ENCODE measurements at regions not wholly inside any gene's neighbourhood (a gene's known extent, or its start where the extent isn't known, plus 50 kb on each side); places are given as distances from the start of the nearest gene placed in this dataset.
"Not testable (repeated sequence)": the region's sequence is repeated elsewhere in the genome, so short reads cannot be mapped to it uniquely, and the experiment has no call there.

GRCh38 chr4:66032571-66032970 lies 362.3 kb upstream of the EPHA5 start:
- no peak for DNase-seq (ENCODE audit: low spot score)

GRCh38 chr4:66028668-66029067 lies 358.4 kb upstream of the EPHA5 start:
- no peak for DNase-seq (ENCODE audit: low spot score)

DNA sequence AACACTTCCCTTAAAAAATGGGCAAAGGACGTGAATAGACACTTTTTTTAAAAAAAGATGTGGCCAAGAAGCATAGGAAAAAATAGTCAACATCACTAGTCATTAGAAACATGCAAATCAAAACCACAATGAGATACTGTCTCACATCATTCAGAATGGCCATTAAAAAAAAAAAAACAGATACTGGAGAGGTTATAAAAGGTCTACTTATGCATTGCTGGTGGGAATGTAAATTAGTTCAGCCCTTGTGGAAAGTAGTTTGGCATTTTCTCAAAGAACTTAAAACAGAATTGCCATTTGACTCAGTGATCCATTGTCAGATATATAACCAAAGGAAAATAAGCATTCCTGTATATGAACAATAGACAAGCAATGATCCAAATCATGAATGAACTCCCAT lies 352.8 kb upstream of the EPHA5 start:
- DNase-seq (ENCODE audit: low spot score), result no peak

DNA sequence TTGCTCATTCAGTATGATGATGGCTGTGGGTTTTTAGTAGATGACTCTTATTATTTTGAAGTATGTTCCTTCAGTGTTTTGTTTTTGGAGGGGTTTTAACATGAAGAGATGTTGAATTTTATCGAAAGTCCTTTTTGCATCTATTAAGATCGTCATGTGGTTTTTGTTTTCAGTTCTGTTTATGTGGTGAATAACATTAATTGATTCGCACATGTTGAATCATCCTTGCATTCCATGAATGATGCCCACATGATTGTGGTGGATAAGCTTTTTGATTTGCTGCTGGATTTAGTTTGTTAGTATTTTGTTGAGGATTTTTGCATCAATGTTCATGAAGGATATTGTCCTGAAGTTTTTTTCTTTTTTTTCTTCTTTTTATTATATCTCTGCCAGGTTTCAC lies 347.4 kb upstream of the EPHA5 start:
- no peak for DNase-seq (ENCODE audit: low spot score)

DNA sequence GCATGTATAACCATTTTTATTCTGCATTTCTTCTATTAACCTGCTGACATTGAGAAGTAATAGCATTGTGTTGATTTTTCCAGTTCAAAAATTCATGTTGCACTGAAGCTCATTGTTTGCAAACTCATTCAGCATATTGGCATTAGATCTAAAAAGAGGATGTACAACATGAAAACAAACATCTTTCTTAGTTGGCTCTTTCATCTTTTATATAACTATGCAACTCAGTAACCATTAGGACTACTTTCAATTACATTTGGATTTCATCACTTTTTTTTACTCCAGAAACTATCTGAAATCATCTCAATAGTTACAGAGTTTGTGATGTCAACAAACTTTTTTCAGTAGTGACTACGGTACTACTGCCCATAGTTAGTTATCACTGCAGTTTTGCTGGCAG lies 346.0 kb upstream of the EPHA5 start:
- DNase-seq (ENCODE audit: low spot score), result no peak

DNA sequence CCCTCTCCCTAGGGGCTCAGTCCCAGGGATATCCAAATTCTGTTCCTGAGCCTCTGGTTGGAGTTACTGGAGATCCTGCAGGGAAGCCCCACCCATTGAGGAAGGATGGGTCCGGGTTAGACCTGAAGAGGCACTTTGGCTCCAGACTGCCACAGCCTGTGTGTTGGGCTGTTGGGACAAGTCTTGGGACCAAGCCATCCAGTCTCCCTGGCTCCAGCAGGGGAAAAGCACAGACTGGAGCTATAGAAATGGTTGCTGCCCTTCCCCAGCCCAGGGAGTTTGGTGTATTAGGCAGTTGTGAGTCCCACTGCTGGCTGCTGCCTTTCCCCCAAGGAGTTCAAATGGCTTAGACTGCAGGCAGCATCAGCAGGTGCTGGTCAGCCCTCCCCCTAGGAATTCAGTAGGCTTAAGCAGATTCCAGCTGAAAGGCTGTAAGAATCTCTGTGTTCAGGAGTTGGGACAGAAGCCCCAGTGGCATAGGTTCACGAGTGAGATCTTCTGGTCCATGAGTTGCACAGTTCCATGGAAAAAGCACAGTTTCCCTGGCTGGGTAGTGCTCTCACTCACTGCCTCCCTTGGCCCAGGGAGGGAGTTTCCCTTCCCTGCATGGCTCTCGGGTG lies 344.0 kb upstream of the EPHA5 start:
- DNase-seq (ENCODE audit: low spot score), result no peak

GRCh38 chr4:66000510-66001117 lies 330.3 kb upstream of the EPHA5 start:
- no peak for DNase-seq (ENCODE audit: low spot score)

DNA sequence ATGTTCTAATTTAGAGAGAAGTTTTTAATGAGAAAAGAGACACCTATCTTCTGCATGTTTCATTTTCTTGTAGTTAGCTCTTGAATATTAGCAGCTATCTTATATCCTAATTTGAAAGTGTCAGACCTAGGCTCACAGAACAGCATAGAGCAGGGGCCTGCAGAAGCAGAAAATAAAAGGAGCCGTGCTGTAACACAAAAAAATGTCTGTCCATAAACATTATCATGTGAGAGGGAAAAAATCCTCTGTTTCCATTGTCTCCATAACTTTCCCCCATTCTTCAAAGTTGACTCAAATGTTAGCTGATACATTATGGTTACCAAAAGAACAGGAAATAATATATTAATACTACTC lies 329.2 kb upstream of the EPHA5 start:
- no peak for DNase-seq (ENCODE audit: low spot score)

DNA sequence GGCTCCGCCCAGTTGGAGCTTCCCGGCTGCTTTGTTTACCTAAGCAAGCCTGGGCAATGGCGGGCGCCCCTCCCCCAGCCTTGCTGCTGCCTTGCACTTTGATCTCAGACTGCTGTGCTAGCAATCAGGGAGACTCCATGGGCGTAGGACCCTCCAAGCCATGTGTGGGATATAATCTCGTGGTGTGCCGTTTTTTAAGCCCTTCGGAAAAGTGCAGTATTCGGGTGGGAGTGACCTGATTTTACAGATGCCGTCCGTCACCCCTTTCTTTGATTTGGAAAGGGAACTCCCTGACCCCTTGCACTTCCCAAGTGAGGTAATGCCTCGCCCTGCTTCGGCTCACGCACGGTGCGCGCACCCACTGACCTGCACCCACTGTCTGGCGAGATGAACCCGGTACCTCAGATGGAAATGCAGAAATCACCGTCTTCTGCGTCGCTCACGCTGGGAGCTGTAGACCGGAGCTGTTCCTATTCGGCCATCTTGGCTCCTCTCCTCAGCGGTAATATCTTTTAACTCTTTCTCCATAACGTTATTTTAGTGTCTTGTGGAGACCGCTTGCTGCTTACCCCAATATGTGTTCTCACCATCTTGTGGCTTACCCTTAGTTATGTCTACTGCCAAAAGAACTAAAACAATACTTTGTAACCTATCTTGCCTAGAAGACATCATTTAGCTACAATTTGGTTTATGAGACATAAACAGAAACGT lies 328.7 kb upstream of the EPHA5 start:
- not testable (repeated sequence) for DNase-seq (ENCODE audit: low spot score)

DNA sequence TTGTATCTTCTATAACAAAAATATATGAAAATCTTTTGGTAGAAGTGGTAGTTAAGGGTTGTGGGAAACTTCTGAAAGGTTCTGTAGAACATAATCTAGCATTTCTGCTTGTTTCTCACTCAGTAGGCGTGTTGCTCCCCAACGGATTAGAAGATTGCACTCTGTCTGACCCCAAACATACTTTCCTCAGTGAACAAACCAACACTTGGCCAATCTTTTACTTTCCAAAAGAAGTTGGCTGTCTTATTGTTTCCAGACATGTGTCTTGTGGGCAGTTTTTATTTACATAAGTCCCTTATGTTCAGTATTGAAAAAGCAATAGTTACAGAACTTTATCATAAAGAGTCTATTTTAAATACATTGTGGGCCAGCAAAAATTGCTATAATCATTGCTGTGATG lies 312.8 kb upstream of the EPHA5 start:
- DNase-seq (ENCODE audit: low spot score), result no peak

DNA sequence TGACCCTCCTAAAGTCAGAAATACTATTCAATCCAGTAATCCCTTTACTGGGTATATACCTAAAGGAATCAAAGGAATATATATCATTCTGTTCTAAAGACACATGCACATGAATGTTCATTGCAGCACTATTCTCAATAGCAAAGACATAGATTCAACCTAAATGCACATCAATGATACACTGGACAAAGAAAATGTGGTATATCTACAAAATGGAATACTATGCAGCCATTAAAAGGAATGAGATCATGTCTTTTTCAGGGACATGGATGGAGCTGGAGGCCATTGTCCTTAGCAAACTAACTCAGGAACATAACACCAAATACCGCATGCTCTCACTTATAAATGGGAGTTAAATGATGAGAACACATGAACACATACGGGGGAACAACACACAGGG lies 306.0 kb upstream of the EPHA5 start:
- DNase-seq (ENCODE audit: low spot score), result no peak

- no peak for DNase-seq (ENCODE audit: low spot score)
Measured at GRCh38 chr4:65973186-65973585, 302.9 kb upstream of the EPHA5 start.

GRCh38 chr4:65971686-65972085 lies 301.4 kb upstream of the EPHA5 start:
- DNase-seq (ENCODE audit: low spot score), result no peak

DNA sequence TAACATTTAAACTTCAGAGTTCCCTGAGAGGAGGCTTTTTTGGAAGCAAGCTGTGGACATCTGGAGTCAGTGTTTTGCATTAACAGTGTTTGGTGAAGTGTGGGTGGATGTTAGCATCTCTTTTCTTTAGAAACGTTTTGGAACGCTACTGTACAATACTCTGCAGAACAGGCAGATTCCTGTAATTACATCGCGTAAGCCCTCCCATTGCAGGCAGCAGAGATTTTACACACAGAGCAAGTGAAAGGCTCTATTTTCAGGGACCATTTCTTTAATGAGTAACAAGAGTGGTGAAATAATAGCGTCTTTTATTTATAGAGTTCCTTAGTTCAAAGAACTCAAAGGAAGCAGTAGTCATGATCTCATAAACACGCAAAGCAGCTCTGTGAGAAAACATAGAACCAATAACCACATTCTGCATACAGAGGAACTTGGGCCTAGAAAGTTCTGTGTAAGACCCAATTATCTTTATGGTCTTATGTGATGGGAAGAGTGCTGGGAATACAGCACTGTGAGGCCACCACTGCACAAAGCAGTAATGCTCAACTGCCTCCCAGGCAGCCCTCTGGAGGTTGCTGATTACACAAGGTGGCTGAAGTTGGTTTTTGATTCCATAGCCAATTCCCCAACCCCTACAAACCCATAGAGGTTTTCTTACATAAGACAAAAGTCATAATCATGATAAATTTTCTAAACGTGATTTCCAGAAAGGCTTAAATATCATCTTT lies 298.7 kb upstream of the EPHA5 start:
- no peak for DNase-seq (ENCODE audit: low spot score)

GRCh38 chr4:65960751-65961150 lies 290.5 kb upstream of the EPHA5 start:
- DNase-seq (ENCODE audit: low spot score), result no peak

- DNase-seq (ENCODE audit: low spot score), result no peak
Measured at GRCh38 chr4:65954416-65954815, 284.1 kb upstream of the EPHA5 start.

DNA sequence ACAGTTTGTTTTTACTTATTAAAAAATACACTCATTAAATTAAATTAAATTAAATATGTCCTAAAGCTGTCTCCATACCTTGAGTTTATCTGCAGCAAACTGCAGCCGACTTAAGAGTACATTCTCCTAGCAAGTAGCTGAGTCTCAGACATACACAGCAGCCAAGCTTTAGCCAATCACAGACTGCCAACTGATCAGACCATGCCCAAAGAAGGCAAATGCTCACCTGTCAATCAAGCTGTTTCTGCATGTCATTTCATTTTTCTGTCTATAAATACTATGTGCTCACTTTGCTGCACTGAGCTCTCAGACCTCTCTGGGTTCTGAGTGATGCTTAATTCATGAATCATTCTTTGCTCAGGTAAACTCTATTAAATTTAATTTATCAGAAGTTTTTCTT lies 280.9 kb upstream of the EPHA5 start:
- DNase-seq (ENCODE audit: low spot score), result no peak

DNA sequence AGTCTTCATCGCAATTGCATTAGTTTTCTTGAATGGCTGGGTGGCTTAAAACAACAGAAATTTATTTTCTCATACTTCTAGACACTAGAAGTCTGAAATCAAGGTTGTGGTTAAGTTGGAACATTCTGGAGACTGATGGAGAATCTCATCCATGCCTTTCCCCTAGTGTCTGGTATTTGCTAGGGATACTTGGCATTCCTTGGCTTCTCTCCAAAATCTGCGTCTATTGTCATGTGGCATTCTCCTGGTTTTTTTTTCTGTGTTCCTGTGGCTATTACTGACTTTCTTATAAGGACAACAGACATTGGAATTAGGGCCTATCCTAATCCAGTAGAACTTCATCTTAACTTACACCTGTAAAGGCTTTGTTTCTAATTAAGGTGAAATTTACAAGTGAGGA lies 272.8 kb upstream of the EPHA5 start:
- DNase-seq (ENCODE audit: low spot score), result no peak

- DNase-seq (ENCODE audit: low spot score), result no peak
Measured at GRCh38 chr4:65924843-65925242, 254.6 kb upstream of the EPHA5 start.

DNA sequence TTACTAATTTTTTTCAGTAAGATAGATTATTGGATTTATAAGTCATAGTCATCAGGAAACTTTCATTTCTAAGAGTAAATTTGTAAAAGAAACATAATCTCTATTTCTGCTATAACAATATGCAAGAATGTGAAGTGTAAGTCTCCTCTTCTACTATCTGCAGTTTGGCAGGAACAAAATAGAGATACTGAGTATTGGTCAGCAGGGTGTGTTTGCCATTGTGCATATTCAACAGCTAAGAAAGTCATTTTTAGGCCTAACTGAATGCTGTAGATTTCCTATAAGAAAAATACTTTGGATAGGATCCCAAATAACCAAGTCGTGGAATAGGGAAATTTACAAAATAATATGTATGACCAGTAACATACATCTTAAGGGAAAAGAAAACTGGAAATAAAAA lies 253.3 kb upstream of the EPHA5 start:
- no peak for DNase-seq (ENCODE audit: low spot score)

GRCh38 chr4:65921180-65921579 lies 250.9 kb upstream of the EPHA5 start:
- DNase-seq (ENCODE audit: low spot score), result no peak

- DNase-seq (ENCODE audit: low spot score), result no peak
Measured at GRCh38 chr4:65918872-65919271, 248.6 kb upstream of the EPHA5 start.

DNA sequence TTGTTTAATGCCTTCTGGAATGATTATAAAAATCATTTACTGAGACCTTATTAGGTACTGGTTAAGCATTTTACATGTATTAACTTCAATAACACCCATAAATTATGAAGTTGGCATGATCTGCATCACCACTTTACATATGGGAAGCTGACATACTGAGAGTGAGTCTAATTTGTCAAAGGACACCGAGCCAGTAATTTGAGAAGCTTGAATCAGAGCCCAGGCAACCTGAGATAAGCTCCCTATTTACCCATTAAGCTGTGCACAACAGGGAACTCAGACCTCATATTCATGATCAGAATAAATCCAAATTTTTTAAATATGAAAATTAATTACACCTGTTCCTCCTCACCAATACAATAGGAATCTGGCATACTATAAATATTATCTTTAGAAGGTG lies 247.9 kb upstream of the EPHA5 start:
- no peak for DNase-seq (ENCODE audit: low spot score)
